ENCODE measurements at regions not wholly inside any gene's neighbourhood (a gene's known extent, or its start where the extent isn't known, plus 50 kb on each side); places are given as distances from the start of the nearest gene placed in this dataset.
A peak's percentile ranks its signal among the peaks of the same experiment; 100 is the strongest.

GRCh38 chr10:109744020-109744419, 179.3 kb downstream of the XPNPEP1 start:
- TF ChIP-seq, protein P1, sequence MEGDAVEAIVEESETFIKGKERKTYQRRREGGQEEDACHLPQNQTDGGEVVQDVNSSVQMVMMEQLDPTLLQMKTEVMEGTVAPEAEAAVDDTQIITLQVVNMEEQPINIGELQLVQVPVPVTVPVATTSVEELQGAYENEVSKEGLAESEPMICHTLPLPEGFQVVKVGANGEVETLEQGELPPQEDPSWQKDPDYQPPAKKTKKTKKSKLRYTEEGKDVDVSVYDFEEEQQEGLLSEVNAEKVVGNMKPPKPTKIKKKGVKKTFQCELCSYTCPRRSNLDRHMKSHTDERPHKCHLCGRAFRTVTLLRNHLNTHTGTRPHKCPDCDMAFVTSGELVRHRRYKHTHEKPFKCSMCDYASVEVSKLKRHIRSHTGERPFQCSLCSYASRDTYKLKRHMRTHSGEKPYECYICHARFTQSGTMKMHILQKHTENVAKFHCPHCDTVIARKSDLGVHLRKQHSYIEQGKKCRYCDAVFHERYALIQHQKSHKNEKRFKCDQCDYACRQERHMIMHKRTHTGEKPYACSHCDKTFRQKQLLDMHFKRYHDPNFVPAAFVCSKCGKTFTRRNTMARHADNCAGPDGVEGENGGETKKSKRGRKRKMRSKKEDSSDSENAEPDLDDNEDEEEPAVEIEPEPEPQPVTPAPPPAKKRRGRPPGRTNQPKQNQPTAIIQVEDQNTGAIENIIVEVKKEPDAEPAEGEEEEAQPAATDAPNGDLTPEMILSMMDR (conservative IDR thresholded peaks at IDR 0.05; ENCODE audit: control insufficient read depth, insufficient read depth, low read depth, low read length) = no peak
- DNase-seq (ENCODE audit: low read depth) = no peak
- no peak overlapping the region for H3K4me3 ChIP-seq (ENCODE audit: control insufficient read depth, low read depth, low read length)

GRCh38 chr10:109743574-109743973, 179.7 kb downstream of the XPNPEP1 start:
- no peak overlapping the region for H3K4me3 ChIP-seq (ENCODE audit: control insufficient read depth, low read depth, low read length)
- no peak for DNase-seq (ENCODE audit: low read depth)
- TF ChIP-seq, protein P1 (conservative IDR thresholded peaks at IDR 0.05; ENCODE audit: control insufficient read depth, insufficient read depth, low read depth, low read length) = no peak

GRCh38 chr10:109743146-109743545, 180.2 kb downstream of the XPNPEP1 start:
- H3K4me3 ChIP-seq (ENCODE audit: control insufficient read depth, low read depth, low read length) = no peak overlapping the region
- TF ChIP-seq, protein P1 (conservative IDR thresholded peaks at IDR 0.05; ENCODE audit: control insufficient read depth, insufficient read depth, low read depth, low read length) = no peak
- no peak for DNase-seq (ENCODE audit: low read depth)

DNA sequence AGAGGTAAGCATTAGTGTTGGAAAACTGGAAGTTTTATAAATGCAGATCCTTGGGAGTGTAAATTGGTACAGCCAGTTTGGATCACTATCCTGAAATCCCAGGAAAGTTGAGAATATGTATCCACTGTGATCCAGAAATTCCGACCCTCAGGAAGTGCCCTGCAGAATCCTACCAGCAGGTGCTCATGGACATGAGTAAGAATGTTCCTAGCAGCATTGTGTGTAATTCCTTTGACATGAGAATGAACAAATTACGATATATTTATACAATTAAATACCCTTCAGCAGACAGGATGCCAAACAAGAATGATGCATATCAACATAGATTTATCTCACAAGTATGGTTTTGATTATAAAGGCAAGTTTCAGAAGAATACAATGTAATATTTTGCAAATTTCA, 181.6 kb downstream of the XPNPEP1 start:
- no peak overlapping the region for H3K4me3 ChIP-seq (ENCODE audit: control insufficient read depth, low read depth, low read length)
- DNase-seq (ENCODE audit: low read depth) = no peak
- TF ChIP-seq, protein P1 (conservative IDR thresholded peaks at IDR 0.05; ENCODE audit: control insufficient read depth, insufficient read depth, low read depth, low read length) = no peak

GRCh38 chr10:109740436-109740835, 182.9 kb downstream of the XPNPEP1 start:
- no peak overlapping the region for H3K4me3 ChIP-seq (ENCODE audit: control insufficient read depth, low read depth, low read length)
- TF ChIP-seq, protein P1 (conservative IDR thresholded peaks at IDR 0.05; ENCODE audit: control insufficient read depth, insufficient read depth, low read depth, low read length) = no peak
- DNase-seq (ENCODE audit: low read depth) = peak; percentile 35

DNA sequence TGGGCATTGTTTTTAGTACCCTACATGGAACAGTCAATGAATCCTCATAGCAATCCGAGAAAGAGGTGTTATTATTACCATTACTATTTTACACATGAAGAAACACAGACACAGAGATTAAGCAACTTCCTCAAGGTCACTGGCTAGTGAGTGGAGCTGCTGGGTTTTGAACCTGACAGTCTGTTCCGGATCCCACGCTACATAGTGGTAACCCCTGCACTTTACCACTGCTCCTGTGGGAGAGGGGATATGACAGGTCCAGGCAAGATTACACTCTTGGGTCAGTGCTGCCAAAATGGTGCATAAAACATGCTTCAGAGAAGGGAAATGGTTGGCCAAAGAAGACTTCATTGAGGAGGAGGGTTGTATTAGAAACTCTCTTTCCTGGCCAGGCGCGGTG, 185.7 kb downstream of the XPNPEP1 start:
- no peak overlapping the region for H3K4me3 ChIP-seq (ENCODE audit: control insufficient read depth, low read depth, low read length)
- TF ChIP-seq, protein P1 (conservative IDR thresholded peaks at IDR 0.05; ENCODE audit: control insufficient read depth, insufficient read depth, low read depth, low read length) = no peak
- DNase-seq (ENCODE audit: low read depth) = no peak

DNA sequence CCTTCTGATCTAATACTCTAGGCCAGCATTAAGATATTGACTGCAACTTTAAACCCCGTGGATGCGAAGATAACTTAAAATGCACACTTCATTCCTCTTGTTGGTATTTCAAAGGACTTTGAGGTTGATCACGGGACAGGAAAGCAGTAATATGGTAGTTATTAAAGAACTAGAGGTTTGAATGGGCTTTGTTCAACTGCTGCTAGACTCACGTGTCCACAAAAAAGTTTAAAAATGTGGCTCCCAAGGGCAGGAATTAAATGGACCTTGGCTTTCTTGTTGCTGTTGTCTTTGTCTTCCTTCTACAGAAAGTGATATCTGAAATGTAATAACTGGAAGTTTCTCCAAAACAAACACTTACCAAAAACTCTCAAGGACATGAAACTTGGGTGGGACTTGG, 186.3 kb downstream of the XPNPEP1 start:
- DNase-seq (ENCODE audit: low read depth) = no peak
- TF ChIP-seq, protein P1 (conservative IDR thresholded peaks at IDR 0.05; ENCODE audit: control insufficient read depth, insufficient read depth, low read depth, low read length) = no peak
- H3K4me3 ChIP-seq (ENCODE audit: control insufficient read depth, low read depth, low read length) = no peak overlapping the region

Data from fibroblast of mammary gland (primary cell).